GM19025 (cell line): ENCODE measurements at regions not wholly inside any gene's neighbourhood (a gene's known extent, or its start where the extent isn't known, plus 50 kb on each side); places are given as distances from the start of the nearest gene placed in this dataset.
A peak's percentile ranks its signal among the peaks of the same experiment; 100 is the strongest.

Experiments used
- ATAC-seq: cut with Tn5 transposase; IDR thresholded peaks from one replicate; pipeline ENCODE4 v1.9.1; 2021; ENCODE audit warnings: mild to moderate bottlenecking, low read depth, moderate library complexity; ENCODE audit not compliant: unreplicated experiment

DNA sequence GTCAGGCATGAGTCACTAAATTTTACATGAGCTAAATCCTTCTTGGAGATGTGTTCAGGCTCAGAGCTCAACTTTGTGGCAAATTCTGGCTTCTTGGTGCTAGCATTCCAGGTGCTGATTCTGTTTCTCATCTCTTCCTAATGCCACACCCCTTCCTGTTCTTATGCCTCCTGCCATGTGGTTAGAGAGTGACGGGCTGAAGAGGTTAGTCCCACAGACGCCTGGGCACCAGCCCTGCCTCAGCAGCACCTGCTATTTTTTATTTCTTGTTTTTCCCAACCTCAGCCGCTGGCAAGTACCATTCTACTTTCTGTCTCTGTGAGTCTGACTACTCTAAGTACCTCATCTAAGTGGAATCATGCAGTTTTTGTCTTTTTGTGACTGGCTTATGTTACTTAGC, 329.5 kb downstream of the KCNRG start:
- no peak for ATAC-seq

DNA sequence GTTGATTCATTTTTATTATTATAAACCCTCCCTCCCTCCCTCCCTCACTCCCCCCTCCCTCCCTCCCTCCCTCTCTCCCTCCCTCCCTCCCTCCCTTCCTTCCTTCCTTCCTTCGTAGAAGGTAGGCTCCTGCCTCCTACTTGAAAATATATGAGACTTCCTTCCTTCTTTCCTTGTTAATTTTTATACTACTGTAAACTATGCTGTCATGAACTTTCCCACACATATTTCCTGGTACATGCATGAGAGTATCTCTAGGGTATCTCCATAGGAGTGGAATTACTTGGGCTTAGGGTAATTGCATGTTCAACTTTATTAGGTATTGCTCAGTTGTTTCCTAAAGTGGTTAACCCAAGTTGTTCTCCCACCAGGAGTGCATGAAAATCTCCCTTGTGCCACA, 330.6 kb downstream of the KCNRG start:
- ATAC-seq = no peak

DNA sequence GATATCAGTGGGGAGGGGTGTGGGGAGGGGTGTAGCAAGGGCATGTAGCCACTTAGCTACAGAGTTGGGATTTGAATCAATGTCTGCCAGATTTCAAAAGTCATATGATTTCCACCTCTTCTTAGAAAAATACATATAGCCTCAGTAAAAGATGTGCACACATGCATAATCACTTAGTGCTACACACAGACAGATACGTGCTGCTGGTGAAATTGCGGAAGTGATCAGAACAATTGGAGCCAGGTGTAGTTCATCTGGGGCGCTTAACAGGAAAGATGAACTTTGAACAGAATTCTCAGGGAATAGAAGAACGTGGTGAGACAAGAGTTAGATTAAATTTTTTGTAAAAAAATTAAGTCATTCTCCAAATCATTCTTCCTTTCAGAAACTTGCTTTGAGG, 333.1 kb downstream of the KCNRG start:
- no peak for ATAC-seq

DNA sequence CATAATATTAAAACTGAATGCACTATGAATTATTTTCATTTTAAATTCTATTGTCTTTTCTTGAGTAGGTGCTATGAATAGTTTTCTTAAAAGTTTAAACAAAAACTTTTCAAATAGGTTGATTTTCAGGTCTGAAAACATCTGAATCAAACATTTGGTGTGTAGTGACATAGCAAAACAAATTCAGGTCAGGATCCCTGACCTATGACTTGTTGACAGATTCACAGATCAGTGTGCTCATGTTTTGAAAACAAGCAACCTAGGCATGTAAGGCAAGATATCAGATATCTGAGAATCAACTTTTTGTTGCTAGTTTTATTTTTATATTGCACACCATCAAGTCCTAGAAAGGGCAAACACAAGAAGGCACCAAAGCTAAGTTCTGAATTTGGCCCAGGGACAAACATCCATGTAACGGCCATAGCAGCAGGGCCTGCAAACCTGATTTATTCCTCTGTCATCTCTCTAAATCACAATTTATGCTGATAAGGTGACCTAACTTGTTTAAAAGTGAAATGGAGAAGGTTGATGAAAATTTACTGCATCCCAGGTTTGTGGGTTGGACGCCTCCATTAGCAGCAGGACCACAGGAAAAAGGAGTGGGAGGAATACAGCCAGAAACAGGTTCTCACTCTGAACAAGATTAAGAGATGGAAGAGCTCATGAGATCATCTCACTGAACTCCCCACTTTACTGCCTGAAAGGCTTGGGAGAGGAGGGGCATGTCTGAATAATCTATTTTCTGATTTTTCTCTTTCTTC, 337.7 kb downstream of the KCNRG start:
- no peak for ATAC-seq

DNA sequence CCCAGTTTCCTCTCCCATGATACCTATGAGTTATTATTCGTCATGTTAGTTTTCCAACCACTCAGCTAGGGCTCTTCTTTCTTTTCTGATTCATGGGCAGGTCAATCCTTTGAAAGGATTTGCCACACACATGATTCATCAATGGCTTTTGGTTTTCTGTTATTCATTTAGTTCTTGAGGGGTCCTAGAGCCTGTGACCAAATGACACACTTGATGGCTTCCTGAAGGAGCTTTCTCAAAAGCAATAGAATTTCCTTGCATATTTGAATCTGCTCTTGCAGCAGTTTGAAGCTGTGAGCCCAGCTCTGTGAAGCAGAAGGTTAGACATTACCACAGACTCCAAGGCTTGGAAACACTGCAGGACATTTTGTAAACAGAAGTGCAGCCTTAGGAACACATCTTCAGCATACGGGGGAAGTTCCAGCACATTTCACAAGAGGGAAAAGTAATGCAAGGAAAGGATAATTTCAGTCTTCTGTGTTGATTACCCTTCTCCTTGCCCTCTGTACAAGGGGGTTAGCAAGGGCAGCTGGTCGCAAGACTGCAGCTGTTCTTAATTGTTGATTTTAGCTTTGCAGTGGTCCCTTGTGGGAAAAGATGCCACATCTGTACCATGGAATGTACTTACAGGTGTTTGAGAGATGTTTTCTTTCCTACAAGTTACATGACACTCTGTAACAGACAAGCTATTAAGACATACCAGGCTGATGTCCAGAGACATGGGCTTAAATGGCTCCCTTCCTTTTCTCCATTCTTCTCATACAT, 338.6 kb downstream of the KCNRG start:
- ATAC-seq = no peak

DNA sequence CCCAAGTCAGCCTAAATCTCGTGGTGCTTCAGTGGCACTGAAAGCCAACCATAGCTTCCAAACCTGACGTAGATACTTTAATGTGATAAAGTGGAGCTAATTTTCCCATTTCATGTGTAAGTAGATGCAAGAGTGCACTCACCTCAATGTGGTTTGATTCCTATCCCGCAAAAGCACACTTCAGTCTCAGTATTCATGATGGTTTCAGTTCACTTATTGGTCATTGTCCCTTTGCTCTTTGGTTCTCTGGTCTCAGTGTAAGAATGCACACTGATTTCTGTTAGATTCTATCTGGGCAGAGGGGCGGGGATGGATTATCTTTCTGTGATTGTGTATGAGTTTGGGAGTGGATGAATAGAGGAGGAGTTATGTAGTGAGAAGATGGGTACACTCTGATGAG, 340.6 kb downstream of the KCNRG start:
- no peak for ATAC-seq

DNA sequence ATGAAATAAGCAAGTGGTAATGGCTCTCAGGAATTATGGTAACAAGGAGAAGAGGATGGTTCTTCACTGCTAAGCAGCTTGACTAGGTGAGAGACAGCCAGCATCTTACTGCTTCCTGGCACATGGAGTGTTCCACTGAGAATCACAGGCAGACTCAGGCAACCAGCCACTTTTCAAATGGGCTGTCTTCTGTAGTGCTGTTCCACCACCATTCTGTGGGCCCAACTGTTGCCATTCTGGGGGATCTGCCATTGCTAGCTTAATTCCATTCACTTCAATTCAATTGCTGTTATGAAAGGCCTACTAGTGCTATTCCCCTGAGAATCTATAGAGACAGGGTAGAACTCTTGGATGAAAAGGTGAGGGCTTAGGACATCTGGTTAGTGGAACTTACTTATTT, 341.9 kb downstream of the KCNRG start:
- ATAC-seq = no peak

DNA sequence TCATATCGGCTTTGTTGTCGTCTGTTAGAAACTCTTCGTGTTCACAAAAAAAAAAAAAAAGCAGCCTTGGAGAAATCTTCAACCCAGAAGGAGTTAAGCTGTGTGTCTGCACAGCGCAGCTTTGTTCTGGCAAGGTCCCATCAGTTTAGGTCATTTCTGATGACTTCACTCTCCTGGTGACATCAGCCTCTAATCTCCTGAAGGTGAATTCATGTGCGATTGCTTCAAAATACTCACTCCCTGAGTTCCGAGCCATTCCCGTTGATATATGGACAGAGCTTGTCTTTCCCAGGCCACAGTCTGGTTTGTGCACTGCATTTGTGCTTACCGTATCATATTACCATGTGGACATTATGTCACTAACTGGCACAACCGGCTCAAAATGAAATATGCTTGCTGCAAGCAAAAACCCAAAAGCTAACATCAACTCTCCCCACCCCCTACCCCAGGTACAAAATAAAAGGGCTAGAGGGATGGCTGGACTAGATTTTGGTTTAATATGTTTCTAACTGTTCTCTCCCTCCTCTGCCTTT, 342.4 kb downstream of the KCNRG start:
- no peak for ATAC-seq

DNA sequence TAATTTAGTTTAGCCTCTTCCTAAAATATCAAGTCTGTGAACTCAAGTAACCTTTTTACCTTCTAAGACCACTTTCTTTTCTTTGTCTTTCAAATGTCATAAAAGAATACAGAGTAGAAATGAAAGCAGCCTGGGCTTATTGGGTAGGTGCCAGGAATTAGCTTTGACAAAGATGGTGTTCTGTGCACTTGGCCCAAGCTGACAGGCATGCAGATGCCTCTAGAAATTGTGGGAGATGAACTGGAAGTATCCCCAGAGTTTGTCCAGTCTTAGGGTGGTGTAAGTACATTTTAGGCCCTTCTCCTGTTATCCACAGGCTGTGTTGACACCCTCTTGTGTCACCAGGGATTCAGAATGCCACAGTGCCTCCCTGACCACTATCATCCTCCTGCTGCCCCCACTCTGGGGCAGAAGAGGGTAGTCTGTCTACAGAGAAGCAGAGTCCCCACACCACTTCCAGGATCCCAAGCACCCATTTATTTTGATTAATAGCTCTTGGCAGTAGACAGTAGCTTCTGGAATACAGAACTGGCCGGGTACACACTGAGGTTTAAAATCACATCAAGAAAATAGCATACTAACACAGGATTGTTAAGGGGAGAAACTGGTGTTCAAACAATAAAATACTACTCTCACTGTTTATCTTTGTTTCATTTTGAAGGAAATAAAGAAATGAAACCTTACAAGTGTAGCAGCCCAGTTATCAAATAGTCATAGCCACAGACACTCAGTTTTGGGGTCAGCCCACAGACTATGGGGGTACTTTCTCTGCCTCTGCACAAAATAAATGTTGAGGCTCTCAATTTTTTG, 343.2 kb downstream of the KCNRG start:
- no peak for ATAC-seq

DNA sequence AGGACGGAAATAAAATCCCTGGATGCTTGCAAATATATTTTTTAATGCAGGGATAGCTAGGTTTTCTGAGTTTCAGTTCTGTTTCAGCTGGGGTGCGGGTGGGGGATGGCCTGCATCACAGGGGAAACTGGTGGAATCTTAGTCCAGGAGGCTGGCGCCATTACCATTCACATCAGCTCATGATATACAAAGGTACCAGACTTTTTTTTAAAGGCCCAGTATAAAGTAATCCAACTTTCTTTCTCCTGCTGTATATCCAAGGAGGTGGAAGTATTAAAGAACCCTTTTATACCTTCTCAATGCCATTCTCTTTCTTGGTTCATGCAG, 343.8 kb downstream of the KCNRG start:
- ATAC-seq = no peak

DNA sequence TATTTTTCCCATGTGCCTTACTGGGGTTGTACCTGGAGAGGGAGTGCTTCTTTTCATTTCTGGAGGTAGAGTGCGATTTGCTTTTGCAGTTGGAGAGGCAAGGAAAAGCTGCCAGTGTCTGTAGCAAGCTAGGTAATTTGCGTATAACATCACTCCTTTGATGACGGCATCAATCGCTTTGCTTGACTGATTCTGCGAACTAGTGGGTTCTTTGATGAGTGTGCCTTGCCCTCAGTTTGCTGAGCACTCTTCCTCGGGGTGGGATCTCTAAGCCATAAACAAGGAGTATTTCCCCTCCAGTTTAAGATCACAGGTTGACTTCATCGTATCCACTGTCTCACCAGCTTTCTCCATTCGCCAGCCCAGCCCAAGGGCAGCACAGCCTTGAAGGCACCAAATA, 344.5 kb downstream of the KCNRG start:
- ATAC-seq = no peak

DNA sequence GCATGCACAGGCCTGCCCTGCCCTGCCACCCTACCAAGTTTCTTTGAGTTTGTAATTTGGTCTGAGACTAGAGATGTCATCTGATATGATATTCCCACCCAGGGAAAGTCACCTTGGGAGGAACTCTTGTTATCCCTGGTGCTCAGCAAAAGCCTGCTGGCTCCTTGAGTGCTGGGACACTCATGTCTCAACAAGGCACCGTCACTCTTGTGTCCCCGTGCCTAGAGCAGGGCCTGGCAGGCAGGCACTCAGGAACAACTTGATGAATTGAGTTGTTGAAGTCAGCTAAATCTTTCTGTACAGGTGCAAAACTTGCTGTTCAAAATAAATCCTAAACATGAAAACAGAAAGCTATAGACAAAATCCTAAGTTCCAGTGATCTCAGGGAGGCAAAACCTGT, 345.4 kb downstream of the KCNRG start:
- no peak for ATAC-seq

DNA sequence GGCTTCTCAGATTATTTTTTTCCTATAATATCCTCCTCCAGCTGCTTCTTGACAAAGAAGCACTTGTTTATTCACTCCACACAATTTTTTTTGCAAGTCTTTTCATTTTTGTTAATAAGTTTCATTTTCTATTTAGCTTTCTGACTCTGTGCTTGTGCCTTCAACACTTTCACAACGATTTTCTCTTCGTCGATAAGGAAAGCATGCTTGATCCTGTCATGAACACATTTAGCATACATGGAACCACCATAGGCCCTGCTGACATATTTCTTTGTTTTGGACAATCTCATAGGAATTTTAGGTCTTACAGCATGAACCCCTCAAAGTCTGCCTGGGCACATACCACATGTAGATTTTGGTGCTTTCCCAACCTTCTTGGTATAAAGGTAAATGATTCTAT, 346.0 kb downstream of the KCNRG start:
- ATAC-seq = no peak

DNA sequence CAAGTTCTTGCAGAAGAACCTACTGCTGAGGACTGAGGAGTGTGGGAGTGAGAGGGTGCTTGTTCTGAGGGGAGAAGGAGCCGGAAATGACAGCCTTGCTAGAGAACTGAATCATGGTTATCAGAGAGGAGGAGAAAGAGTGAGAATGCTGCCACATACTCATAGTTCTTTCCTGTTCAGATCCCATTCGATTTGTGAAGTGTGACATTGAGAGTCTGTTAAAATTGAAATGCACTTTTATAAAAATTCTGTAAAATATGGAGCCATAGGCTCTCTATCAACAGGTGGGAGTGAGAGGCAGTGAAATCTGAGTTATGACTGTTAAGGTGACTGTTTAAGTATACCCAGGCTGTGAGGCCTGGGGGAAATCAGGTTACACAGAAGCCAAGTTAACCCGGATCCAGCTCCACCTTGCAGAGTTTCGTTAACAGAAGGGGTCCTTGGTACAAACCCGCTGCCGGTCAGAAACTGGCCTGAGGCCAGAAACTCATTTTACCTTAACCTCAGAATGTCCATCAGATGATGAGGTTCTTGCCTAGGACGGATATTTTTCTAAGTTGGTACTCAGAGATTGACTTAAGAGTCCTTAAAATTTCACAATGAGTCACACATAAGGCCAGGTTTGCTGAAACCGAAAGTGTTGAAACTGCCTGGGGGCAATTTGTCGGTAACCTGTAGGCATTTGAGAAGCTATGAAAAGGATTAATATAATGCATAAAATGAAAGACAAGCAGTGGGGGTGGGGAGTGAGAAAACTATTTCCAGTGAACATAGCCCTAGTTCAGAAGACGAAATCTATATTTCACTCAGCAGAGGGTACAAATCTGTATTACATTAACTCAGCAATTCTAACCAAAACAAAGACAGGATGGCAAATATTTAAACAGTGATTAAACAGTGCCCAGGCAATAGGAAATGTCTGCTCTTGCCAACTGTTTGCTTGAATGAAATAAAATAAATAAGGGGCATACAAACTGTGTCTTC, 350.5 kb downstream of the KCNRG start:
- peak; percentile 56 for ATAC-seq

DNA sequence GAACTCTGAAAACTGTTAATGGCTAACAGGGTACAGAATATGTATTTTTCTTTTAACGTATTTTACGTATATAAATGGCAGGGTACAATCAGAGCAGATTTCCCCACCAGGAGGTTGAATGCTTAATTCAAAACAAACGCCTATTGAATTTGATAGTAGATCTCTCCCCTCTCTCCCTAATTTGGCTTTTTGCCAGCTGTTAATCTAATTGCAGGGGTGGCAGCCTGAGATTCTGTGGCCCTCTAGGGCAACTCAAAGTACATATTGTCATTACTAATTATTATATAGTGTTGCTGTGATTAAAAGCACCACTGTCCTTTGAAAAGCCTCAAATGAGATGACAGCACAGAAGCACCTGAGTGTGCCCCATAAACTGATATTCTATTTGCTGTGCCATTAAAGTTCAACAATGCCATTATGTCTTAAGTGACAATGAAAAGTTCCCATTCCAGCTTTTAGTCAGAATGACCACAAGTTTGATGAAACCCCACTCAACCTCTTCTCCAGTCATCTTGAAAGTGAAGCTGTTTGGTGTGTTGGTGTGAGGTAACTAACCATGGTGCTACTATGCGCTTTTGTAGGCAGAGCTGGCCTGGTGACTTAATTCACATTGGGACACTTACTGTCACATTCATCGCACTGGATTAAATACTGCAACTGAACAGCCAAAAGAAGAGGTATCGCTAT, 351.4 kb downstream of the KCNRG start:
- peak; percentile 49 for ATAC-seq

DNA sequence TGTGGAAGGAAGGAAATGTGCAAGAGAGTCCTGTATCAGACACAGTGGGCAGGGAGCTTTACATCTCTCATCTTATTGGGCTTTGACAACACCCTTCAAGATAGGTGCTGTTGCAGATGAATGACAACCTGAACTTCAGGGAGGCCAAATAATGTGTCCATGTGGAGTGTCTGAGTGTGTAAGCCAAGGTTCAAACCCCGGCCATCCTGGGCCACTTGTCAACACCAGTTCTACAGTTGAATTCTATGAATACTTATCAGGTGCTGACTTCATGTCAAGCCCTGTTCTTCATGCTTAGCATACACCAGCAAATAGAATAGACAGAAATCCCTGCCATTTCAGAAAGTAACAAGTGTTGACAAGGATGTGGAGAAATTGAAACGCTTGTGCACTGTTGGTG, 354.4 kb downstream of the KCNRG start:
- no peak for ATAC-seq

DNA sequence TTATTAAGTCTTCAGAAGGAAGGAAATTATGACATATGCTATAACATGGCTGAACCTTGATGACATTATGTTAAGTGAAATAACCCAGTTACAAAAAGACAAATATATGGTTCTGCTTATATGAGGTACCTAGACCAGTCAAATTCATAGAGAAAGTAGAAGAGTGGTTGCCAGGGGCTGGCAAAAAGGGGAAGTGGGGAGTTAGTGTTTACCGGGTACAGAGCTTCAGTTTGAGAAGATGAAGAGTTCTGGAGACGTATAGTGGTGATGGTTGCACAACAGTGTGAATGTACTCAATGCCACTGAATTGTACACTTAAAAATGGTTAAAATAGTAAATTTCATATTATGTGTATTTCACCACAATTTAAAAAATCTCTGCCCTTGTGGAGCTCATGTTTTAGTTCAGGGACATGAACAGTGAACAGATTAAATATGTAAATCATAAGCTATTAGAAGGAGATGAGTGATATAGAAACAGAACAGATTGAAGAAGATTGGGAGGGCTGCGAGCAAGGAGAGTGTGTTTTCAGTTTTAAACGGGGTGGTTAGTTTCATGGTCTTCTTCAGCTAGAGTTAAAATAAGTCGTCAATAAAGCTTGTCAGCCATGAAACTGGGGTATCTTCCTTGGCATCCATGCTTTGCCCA, 355.2 kb downstream of the KCNRG start:
- ATAC-seq = peak; percentile 35

DNA sequence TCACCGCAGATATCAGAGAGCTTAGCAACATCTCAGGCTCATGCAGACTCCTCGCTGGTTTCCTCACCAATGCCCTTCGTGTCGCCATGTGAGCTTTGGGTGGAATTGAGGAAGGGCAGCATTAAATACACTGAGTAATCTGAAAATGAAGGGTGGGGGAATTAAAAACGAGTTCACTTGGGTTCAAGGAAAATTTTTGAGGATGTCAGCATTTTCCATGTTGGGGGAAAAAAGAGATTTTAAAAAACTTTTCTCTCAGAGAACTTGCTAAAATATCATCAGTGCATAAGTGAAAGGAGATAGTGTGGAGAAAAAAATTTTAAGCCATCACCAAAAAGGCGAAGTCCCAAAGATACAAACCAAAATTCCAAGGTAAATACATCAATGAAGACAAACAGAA, 359.3 kb downstream of the KCNRG start:
- no peak for ATAC-seq

DNA sequence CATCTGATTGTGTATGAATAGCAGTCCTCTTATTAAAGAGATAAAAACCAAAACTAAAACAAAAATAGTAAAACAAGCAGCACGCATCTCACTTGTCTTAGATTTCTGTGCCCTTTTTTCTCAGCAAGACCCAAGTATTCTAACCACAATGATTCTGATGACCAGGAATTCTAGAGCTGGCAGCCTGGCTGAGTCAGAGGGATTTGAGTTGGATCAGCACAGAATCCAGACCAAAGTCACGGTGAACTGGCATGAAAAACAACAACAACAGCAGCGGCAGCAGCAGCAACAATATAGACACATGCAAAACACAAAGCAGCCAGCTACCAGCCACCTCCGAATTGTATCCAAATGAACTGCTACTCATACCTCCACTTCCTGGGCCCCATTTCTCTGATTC, 360.5 kb downstream of the KCNRG start:
- ATAC-seq = no peak
